Muscle layer of colon (tissue), 2 donors: ENCODE measurements at regions not wholly inside any gene's neighbourhood (a gene's known extent, or its start where the extent isn't known, plus 50 kb on each side); places are given as distances from the start of the nearest gene placed in this dataset.

Experiments used
- H3K27ac ChIP-seq: one replicate; pipeline ENCODE4 v1.7.0; 2013; ENCODE audit warnings: low read depth, mild to moderate bottlenecking, low read length, moderate library complexity
- H3K27me3 ChIP-seq, 2 donors: one replicate each; pipeline ENCODE4 v1.7.0; 2013; ENCODE audit warnings: low read length in 2 of 2, mild to moderate bottlenecking in 2 of 2; ENCODE audit not compliant: insufficient read depth in 2 of 2, control insufficient read depth in 1 of 2
- H3K36me3 ChIP-seq: one replicate; pipeline ENCODE4 v1.7.0; 2013; ENCODE audit warnings: mild to moderate bottlenecking, low read length; ENCODE audit not compliant: insufficient read depth
- H3K4me1 ChIP-seq: one replicate; pipeline ENCODE4 v1.7.0; 2013; ENCODE audit warnings: mild to moderate bottlenecking, low read length; ENCODE audit not compliant: insufficient read depth
- H3K4me3 ChIP-seq, 2 donors: one replicate each; pipeline ENCODE4 v1.7.0; 2013; ENCODE audit warnings: low read length in 2 of 2, low read depth in 1 of 2, mild to moderate bottlenecking in 1 of 2, moderate library complexity in 1 of 2
- H3K9ac ChIP-seq: one replicate; pipeline ENCODE4 v1.7.0; 2013; ENCODE audit warnings: low read length
- H3K9me3 ChIP-seq: one replicate; pipeline ENCODE4 v1.7.0; 2013; ENCODE audit warnings: mild to moderate bottlenecking, low read length
- donor health status: abdominal sarcoma.
- donor health status: Adenocarcinoma of cecum.

- Histone ChIP-seq H3K9ac (no peak overlapping the region), H3K4me1 (peaks cover 14% of the 10 kb centered on the region)
Measured at GRCh38 chr15:98551936-98552562, 96.3 kb upstream of the IGF1R start.

GRCh38 chr15:98554272-98555172 lies 93.8 kb upstream of the IGF1R start:
- no peak overlapping the region for H3K27ac ChIP-seq
- no peaks in the 10 kb centered on the region for H3K27me3 ChIP-seq
- no peak overlapping the region for H3K4me3 ChIP-seq
- no peaks in the 10 kb centered on the region for H3K36me3 ChIP-seq
- no peaks in the 10 kb centered on the region for H3K9me3 ChIP-seq
- H3K9ac ChIP-seq, result no peak overlapping the region
- no peaks in the 10 kb centered on the region for H3K4me1 ChIP-seq

More at GRCh38 chr15:98551936-98552562, 96.3 kb upstream of the IGF1R start:
- Histone ChIP-seq H3K36me3 (no peaks in the 10 kb centered on the region), H3K9me3 (no peaks in the 10 kb centered on the region), H3K27me3 (no peaks in the 10 kb centered on the region), H3K27ac (no peak overlapping the region), H3K4me3 (no peak overlapping the region)

- Histone ChIP-seq H3K9ac (no peak overlapping the region), H3K4me1 (no peaks in the 10 kb centered on the region), H3K27me3 (no peaks in the 10 kb centered on the region), H3K27ac (no peak overlapping the region), H3K36me3 (no peaks in the 10 kb centered on the region), H3K4me3 (no peak overlapping the region), H3K9me3 (no peaks in the 10 kb centered on the region)
Measured at GRCh38 chr15:98555173-98555515, 93.2 kb upstream of the IGF1R start.

GRCh38 chr15:98556321-98556720 lies 92.0 kb upstream of the IGF1R start:
- Histone ChIP-seq H3K27me3 (no peaks in the 10 kb centered on the region), H3K36me3 (no peaks in the 10 kb centered on the region), H3K4me3 (no peak overlapping the region), H3K4me1 (no peaks in the 10 kb centered on the region), H3K9me3 (no peaks in the 10 kb centered on the region), H3K27ac (no peak overlapping the region), H3K9ac (no peak overlapping the region)

GRCh38 chr15:98560338-98560737 lies 88.0 kb upstream of the IGF1R start:
- Histone ChIP-seq H3K36me3 (no peaks in the 10 kb centered on the region), H3K9ac (no peak overlapping the region), H3K4me3 (no peak overlapping the region), H3K4me1 (peaks cover 6% of the 10 kb centered on the region), H3K27ac (no peak overlapping the region), H3K27me3 (no peaks in the 10 kb centered on the region), H3K9me3 (no peaks in the 10 kb centered on the region)

GRCh38 chr15:98561169-98561941 lies 87.0 kb upstream of the IGF1R start:
- Histone ChIP-seq H3K9me3 (no peaks in the 10 kb centered on the region), H3K36me3 (no peaks in the 10 kb centered on the region), H3K27ac (no peak overlapping the region), H3K4me1 (peaks cover 6% of the 10 kb centered on the region), H3K9ac (no peak overlapping the region), H3K4me3 (no peak overlapping the region), H3K27me3 (no peaks in the 10 kb centered on the region)

GRCh38 chr15:98562331-98562937 lies 85.9 kb upstream of the IGF1R start:
- Histone ChIP-seq H3K9me3 (no peaks in the 10 kb centered on the region), H3K27me3 (no peaks in the 10 kb centered on the region), H3K9ac (peak overlapping the region; percentile 23), H3K4me1 (peaks cover 6% of the 10 kb centered on the region), H3K27ac (peak overlapping the region; percentile 56), H3K36me3 (no peaks in the 10 kb centered on the region), H3K4me3 (no peak overlapping the region)

- Histone ChIP-seq H3K4me1 (peaks cover 6% of the 10 kb centered on the region), H3K4me3 (no peak overlapping the region), H3K9me3 (no peaks in the 10 kb centered on the region), H3K9ac (no peak overlapping the region), H3K27ac (no peak overlapping the region), H3K36me3 (no peaks in the 10 kb centered on the region), H3K27me3 (no peaks in the 10 kb centered on the region)
Measured at GRCh38 chr15:98565566-98565965, 82.8 kb upstream of the IGF1R start.

- Histone ChIP-seq H3K9me3 (no peaks in the 10 kb centered on the region), H3K27me3 (no peaks in the 10 kb centered on the region), H3K4me3 (no peak overlapping the region), H3K9ac (no peak overlapping the region), H3K27ac (no peak overlapping the region), H3K4me1 (no peaks in the 10 kb centered on the region), H3K36me3 (no peaks in the 10 kb centered on the region)
Measured at GRCh38 chr15:98567951-98568350, 80.4 kb upstream of the IGF1R start.

GRCh38 chr15:98568382-98569017 lies 79.8 kb upstream of the IGF1R start:
- Histone ChIP-seq H3K36me3 (no peaks in the 10 kb centered on the region), H3K4me3 (no peak overlapping the region), H3K27me3 (no peaks in the 10 kb centered on the region), H3K9me3 (no peaks in the 10 kb centered on the region), H3K27ac (no peak overlapping the region), H3K9ac (no peak overlapping the region), H3K4me1 (no peaks in the 10 kb centered on the region)

GRCh38 chr15:98570119-98570518 lies 78.2 kb upstream of the IGF1R start:
- Histone ChIP-seq H3K4me3 (no peak overlapping the region), H3K4me1 (no peaks in the 10 kb centered on the region), H3K9me3 (no peaks in the 10 kb centered on the region), H3K27me3 (no peaks in the 10 kb centered on the region), H3K36me3 (no peaks in the 10 kb centered on the region), H3K27ac (no peak overlapping the region), H3K9ac (no peak overlapping the region)
